B cell (primary cell): ENCODE measurements at regions not wholly inside any gene's neighbourhood (a gene's known extent, or its start where the extent isn't known, plus 50 kb on each side); places are given as distances from the start of the nearest gene placed in this dataset.
A peak's percentile ranks its signal among the peaks of the same experiment; 100 is the strongest.

Source experiments
- ATAC-seq: fragments of 200-7000 bp; cut with Tn5 transposase; one replicate; pipeline ENCODE4 v1.10.0; 2021; ENCODE audit warnings: low read depth, mild to moderate bottlenecking, moderate number of reproducible peaks, moderate library complexity
- CTCF ChIA-PET: fragments of 350-600 bp; sonication (Branson Sonifier 250); formaldehyde crosslinking; loops from one replicate; lab custom pipeline; 2021; ENCODE audit warnings: antibody characterized with exemption, inconsistent platforms; lab: Charles Lee
- POLR2A ChIA-PET: fragments of 350-600 bp; sonication (Branson Sonifier 250); formaldehyde crosslinking; loops from one replicate; lab custom pipeline; 2021; ENCODE audit warnings: antibody characterized with exemption; lab: Charles Lee
- DNase-seq: peaks from one replicate; pipeline ENCODE4 v3.0.0; 2013
- H2AFZ ChIP-seq: 2 replicates; pipeline ENCODE4 v1.6.1; 2012; ENCODE audit warnings: mild to moderate bottlenecking, low read depth, low read length; ENCODE audit not compliant: insufficient read depth, poor library complexity, severe bottlenecking
- H3K27ac ChIP-seq, 2 donors: 1 replicate in 1 of 2; 2 replicates in 1 of 2; pipeline ENCODE4 v1.5.1; 2012 to 2013; ENCODE audit warnings: low read length in 2 of 2, mild to moderate bottlenecking in 2 of 2, moderate library complexity in 1 of 2
- H3K27me3 ChIP-seq, 4 experiments: fragments of 200-600 bp in 1 of 4; sonication (generic) in 1 of 4; replicated peaks in 1 of 4; 1 replicate in 2 of 4; 2 replicates in 2 of 4; pipeline versions ENCODE4 v1.6.1 to v1.7.0; 2013 to 2016; ENCODE audit warnings: low read length in 3 of 4, mild to moderate bottlenecking in 2 of 4, mixed read lengths in 1 of 4, moderate library complexity in 1 of 4; ENCODE audit not compliant: insufficient read depth in 4 of 4, control insufficient read depth in 3 of 4; ENCODE audit errors: control extremely low read depth in 1 of 4
- H3K36me3 ChIP-seq, 2 experiments: replicated peaks in 1 of 2; 1 replicate in 1 of 2; 2 replicates in 1 of 2; pipeline versions ENCODE4 v1.6.1 to v1.7.1; 2013; ENCODE audit warnings: low read length in 1 of 2; ENCODE audit not compliant: insufficient read depth in 2 of 2, control insufficient read depth in 1 of 2; ENCODE audit errors: control extremely low read depth in 1 of 2, extremely low read depth in 1 of 2
- H3K4me1 ChIP-seq, 2 donors: fragments of 200-600 bp in 1 of 2; sonication (generic) in 1 of 2; 1 replicate in 1 of 2; 2 replicates in 1 of 2; pipeline versions ENCODE4 v1.5.1 to v1.6.1; 2013 to 2017; ENCODE audit warnings: low read length in 2 of 2; ENCODE audit not compliant: control insufficient read depth in 2 of 2, insufficient read depth in 2 of 2
- H3K4me2 ChIP-seq: replicated peaks from 2 replicates; pipeline ENCODE3; 2012; ENCODE audit warnings: mild to moderate bottlenecking, low read depth, low read length; ENCODE audit not compliant: poor library complexity, severe bottlenecking
- H3K4me3 ChIP-seq, 5 experiments: fragments of 200-600 bp in 1 of 5; sonication (generic) in 1 of 5; 1 replicate in 3 of 5; 2 replicates in 2 of 5; pipeline versions ENCODE4 v1.5.1 to v1.7.0; 2011 to 2016; ENCODE audit warnings: low read length in 4 of 5, mild to moderate bottlenecking in 4 of 5, low read depth in 2 of 5, control low read depth in 1 of 5, moderate library complexity in 1 of 5; ENCODE audit not compliant: insufficient read depth in 1 of 5; ENCODE audit errors: control extremely low read depth in 1 of 5, extremely low read depth in 1 of 5
- H3K79me2 ChIP-seq: fragments of 200-600 bp; sonication (generic); one replicate; pipeline ENCODE4 v1.6.0; 2016; ENCODE audit warnings: low read length; ENCODE audit not compliant: control insufficient read depth, insufficient read depth
- H3K9ac ChIP-seq: fragments of 200-600 bp; sonication (generic); 2 replicates; pipeline ENCODE4 v1.6.1; 2017; ENCODE audit warnings: mild to moderate bottlenecking, low read length, moderate library complexity
- H3K9me3 ChIP-seq, 3 donors: one replicate each; pipeline versions ENCODE4 v1.6.1 to v1.7.1; 2013; ENCODE audit warnings: low read length in 2 of 3; ENCODE audit not compliant: control insufficient read depth in 2 of 3, insufficient read depth in 1 of 3; ENCODE audit errors: control extremely low read depth in 1 of 3
- H4K20me1 ChIP-seq: 2 replicates; pipeline ENCODE4 v1.6.0; 2012; ENCODE audit warnings: mild to moderate bottlenecking, low read length; ENCODE audit not compliant: insufficient read depth, control insufficient read depth, poor library complexity, severe bottlenecking
- H3K27ac Mint-ChIP-seq: one replicate; pipeline ENCODE4 v1.8.0; 2021; ENCODE audit warnings: mixed read lengths
- H3K27me3 Mint-ChIP-seq: one replicate; pipeline ENCODE4 v1.8.0; 2021; ENCODE audit warnings: mixed read lengths
- H3K4me1 Mint-ChIP-seq: one replicate; pipeline ENCODE4 v1.8.0; 2021; ENCODE audit warnings: mixed read lengths
- H3K4me3 Mint-ChIP-seq: one replicate; pipeline ENCODE4 v1.8.0; 2021; ENCODE audit warnings: mixed read lengths
- H3K9me3 Mint-ChIP-seq: one replicate; pipeline ENCODE4 v1.8.0; 2022; ENCODE audit warnings: mixed read lengths; ENCODE audit not compliant: insufficient read depth
- EZH2 ChIP-seq: IDR thresholded peaks from 2 replicates; pipeline ENCODE4 v1.6.1; 2012; ENCODE audit warnings: borderline replicate concordance, low read depth, mild to moderate bottlenecking, moderate library complexity, low read length; ENCODE audit not compliant: insufficient read depth, poor library complexity, severe bottlenecking
- WGBS: methylation state at CpG from one replicate; pipeline ENCODE4 v1.1.5; 2013; ENCODE audit warnings: missing lambda C conversion rate; ENCODE audit not compliant: insufficient coverage; 5-methylcytosine and 5-hydroxymethylcytosine counted together
- intact Hi-C: fragments of 100-400 bp; cut with micrococcal nuclease; formaldehyde crosslinking; loops from one replicate; pipeline ENCODE4 v1.10.0; 2022
- TF ChIP-seq, protein P1 (sequence below): fragments of 200-600 bp; IDR thresholded peaks from one replicate; pipeline ENCODE4 v1.8.0; 2022; ENCODE audit warnings: antibody characterized with exemption, mild to moderate bottlenecking

- no peak overlapping the region for H3K27ac ChIP-seq
Observed at GRCh38 chr9:660227-660626, 181.3 kb upstream of the DMRT1 start.

DNA sequence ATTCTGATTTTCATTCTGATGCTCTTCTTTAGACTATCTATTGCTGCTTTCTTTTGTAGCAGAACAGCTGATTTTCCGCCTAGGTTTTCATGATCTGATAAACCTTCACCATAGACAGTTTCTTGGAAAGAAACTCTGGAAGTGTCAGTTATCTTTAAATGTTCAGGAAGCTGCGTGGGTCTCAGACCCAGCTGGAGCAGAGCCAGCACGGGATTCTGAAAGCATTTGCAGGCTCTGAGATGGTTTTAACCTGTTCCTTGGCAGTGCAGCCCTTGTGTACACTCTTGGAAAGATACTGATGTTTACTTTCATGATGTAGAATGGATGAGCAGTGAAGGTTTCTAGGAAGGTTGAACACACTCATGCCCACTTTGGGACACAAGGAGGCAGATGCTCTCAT is 178.0 kb upstream of the DMRT1 start:
- H4K20me1 ChIP-seq = no peaks in the 10 kb centered on the region
- H3K27ac Mint-ChIP-seq = no peak overlapping the region
- H3K27ac ChIP-seq = no peak overlapping the region
- no peak for DNase-seq
- no peaks in the 10 kb centered on the region for H3K27me3 ChIP-seq
- 17% methylated on average over 2 of the region's 3 CpGs for WGBS
- no peaks in the 10 kb centered on the region for H3K27me3 Mint-ChIP-seq
- H3K9ac ChIP-seq = no peak overlapping the region
- peaks cover 9 to 14% of the 10 kb centered on the region in 2 donors for H3K4me1 ChIP-seq
- intact Hi-C loops = no loop called here
- no peaks in the 10 kb centered on the region for H3K36me3 ChIP-seq
- no peak overlapping the region for H3K4me3 Mint-ChIP-seq
- H3K4me2 ChIP-seq = no peak overlapping the region
- H2AFZ ChIP-seq = no peak overlapping the region
- peaks cover 14% of the 10 kb centered on the region for H3K4me1 Mint-ChIP-seq
- no peaks in the 10 kb centered on the region for H3K9me3 Mint-ChIP-seq
- H3K79me2 ChIP-seq = no peaks in the 10 kb centered on the region
- H3K4me3 ChIP-seq = no peak overlapping the region
- TF ChIP-seq, protein P1, sequence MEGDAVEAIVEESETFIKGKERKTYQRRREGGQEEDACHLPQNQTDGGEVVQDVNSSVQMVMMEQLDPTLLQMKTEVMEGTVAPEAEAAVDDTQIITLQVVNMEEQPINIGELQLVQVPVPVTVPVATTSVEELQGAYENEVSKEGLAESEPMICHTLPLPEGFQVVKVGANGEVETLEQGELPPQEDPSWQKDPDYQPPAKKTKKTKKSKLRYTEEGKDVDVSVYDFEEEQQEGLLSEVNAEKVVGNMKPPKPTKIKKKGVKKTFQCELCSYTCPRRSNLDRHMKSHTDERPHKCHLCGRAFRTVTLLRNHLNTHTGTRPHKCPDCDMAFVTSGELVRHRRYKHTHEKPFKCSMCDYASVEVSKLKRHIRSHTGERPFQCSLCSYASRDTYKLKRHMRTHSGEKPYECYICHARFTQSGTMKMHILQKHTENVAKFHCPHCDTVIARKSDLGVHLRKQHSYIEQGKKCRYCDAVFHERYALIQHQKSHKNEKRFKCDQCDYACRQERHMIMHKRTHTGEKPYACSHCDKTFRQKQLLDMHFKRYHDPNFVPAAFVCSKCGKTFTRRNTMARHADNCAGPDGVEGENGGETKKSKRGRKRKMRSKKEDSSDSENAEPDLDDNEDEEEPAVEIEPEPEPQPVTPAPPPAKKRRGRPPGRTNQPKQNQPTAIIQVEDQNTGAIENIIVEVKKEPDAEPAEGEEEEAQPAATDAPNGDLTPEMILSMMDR = no peak
- TF ChIP-seq EZH2 = no peak
- no peak for ATAC-seq
- ChIA-PET CTCF (no interaction called here), POLR2A (no interaction called here)
- H3K9me3 ChIP-seq = no peaks in the 10 kb centered on the region

More at GRCh38 chr9:660227-660626, 181.3 kb upstream of the DMRT1 start:
- H2AFZ ChIP-seq = no peak overlapping the region
- CTCF ChIA-PET = no interaction called here
- TF ChIP-seq, protein P1 = no peak
- no peak for TF ChIP-seq EZH2
- H3K4me3 ChIP-seq = no peak overlapping the region
- DNase-seq (no peak), ATAC-seq (no peak)
- no peak overlapping the region for H3K4me3 Mint-ChIP-seq
- H3K4me1 ChIP-seq = peaks cover 23 to 33% of the 10 kb centered on the region in 2 donors
- no peaks in the 10 kb centered on the region for H3K9me3 ChIP-seq
- no peaks in the 10 kb centered on the region for H4K20me1 ChIP-seq
- no peak overlapping the region for H3K9ac ChIP-seq
- POLR2A ChIA-PET = no interaction called here
- peak overlapping the region; percentile 41 for H3K4me2 ChIP-seq
- H3K79me2 ChIP-seq = no peaks in the 10 kb centered on the region
- H3K27ac Mint-ChIP-seq = no peak overlapping the region
- intact Hi-C loops = no loop called here
- H3K36me3 ChIP-seq = no peaks in the 10 kb centered on the region
- no peaks in the 10 kb centered on the region for H3K27me3 ChIP-seq
- peaks cover 31% of the 10 kb centered on the region for H3K4me1 Mint-ChIP-seq
- WGBS = 0% methylated on average over 1 of the region's 2 CpGs
- H3K27me3 Mint-ChIP-seq = no peaks in the 10 kb centered on the region
- H3K9me3 Mint-ChIP-seq = no peaks in the 10 kb centered on the region
